RWPE1 (cell line): ENCODE measurements at regions not wholly inside any gene's neighbourhood (a gene's known extent, or its start where the extent isn't known, plus 50 kb on each side); places are given as distances from the start of the nearest gene placed in this dataset.
A peak's percentile ranks its signal among the peaks of the same experiment; 100 is the strongest.

ENCODE experiments used
- CTCF ChIA-PET: fragments of 350-600 bp; sonication (Branson Sonifier 250); formaldehyde crosslinking; extraction: SDS; loops from one replicate; lab custom pipeline; 2021; lab: Yijun Ruan, JAX
- POLR2A ChIA-PET: fragments of 400-600 bp; formaldehyde crosslinking; extraction: SDS; loops from one replicate; lab custom pipeline; 2020; ENCODE audit warnings: antibody characterized with exemption; ENCODE audit not compliant: low non-redundant PET; lab: Yijun Ruan, JAX
- DNase-seq: peaks from one replicate; pipeline ENCODE4 v3.0.0; 2012; ENCODE audit warnings: low spot score
- H3K27ac ChIP-seq: fragments of 450-650 bp; 2 replicates; pipeline ENCODE4 v1.5.1; 2017
- TF ChIP-seq, protein P1 (sequence below): fragments of 450-650 bp; conservative IDR thresholded peaks from 2 replicates; pipeline ENCODE4 v1.5.1; 2017; ENCODE audit warnings: low read depth, mild to moderate bottlenecking

DNA sequence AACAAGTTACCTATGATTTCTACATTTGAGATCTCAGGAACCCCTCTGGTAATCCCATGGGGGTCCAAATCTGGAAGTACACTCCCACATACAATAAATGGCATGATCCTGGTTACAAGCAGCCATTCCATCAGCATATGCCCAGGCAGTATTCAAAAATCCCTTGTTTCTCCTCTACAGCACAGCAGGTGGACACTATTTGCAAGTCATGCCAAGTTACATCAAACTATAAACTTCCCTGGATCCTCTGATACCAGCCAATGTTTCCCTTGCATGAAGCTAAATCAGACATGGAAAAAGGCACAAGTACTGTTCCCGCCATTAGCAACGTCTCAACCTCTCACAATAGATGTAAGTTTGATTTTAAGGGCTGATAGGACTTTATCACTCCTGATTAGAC lies 134.5 kb upstream of the PRSS16 start:
- CTCF ChIA-PET = interaction anchor here (0.5 to 0.7 kb wide), 2 partner anchors 52 to 596 kb away, joined by 3 to 4 read pairs; no protein-coding TSS in a partner anchor
- no peak overlapping the region for H3K27ac ChIP-seq
- DNase-seq = no peak
- POLR2A ChIA-PET = no interaction called here
- TF ChIP-seq, protein P1, sequence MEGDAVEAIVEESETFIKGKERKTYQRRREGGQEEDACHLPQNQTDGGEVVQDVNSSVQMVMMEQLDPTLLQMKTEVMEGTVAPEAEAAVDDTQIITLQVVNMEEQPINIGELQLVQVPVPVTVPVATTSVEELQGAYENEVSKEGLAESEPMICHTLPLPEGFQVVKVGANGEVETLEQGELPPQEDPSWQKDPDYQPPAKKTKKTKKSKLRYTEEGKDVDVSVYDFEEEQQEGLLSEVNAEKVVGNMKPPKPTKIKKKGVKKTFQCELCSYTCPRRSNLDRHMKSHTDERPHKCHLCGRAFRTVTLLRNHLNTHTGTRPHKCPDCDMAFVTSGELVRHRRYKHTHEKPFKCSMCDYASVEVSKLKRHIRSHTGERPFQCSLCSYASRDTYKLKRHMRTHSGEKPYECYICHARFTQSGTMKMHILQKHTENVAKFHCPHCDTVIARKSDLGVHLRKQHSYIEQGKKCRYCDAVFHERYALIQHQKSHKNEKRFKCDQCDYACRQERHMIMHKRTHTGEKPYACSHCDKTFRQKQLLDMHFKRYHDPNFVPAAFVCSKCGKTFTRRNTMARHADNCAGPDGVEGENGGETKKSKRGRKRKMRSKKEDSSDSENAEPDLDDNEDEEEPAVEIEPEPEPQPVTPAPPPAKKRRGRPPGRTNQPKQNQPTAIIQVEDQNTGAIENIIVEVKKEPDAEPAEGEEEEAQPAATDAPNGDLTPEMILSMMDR = no peak

DNA sequence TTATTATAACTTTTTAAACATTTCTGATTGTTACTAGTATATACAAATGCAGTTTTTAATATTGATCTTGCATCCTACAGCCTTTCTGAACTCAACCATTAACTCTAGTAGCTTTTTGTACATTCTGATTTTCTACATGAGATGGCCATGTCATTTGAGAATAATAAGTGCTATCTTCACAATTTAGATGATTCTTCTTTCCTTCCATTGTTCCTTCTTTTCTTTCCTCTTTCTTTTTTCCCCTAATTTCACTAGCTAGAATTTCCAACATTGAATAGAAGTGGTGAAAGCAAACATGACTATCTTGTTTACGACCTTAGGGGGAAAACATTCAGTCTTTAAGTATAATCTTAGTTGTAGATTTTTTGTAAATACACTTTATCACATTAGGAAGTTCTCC lies 128.2 kb upstream of the PRSS16 start:
- ChIA-PET POLR2A (no interaction called here), CTCF (interaction anchor here (0.5 kb wide), 1 partner anchor 54 kb away, joined by 3 read pairs; no protein-coding TSS in a partner anchor)
- no peak for DNase-seq
- TF ChIP-seq, protein P1 = no peak
- H3K27ac ChIP-seq = no peak overlapping the region

DNA sequence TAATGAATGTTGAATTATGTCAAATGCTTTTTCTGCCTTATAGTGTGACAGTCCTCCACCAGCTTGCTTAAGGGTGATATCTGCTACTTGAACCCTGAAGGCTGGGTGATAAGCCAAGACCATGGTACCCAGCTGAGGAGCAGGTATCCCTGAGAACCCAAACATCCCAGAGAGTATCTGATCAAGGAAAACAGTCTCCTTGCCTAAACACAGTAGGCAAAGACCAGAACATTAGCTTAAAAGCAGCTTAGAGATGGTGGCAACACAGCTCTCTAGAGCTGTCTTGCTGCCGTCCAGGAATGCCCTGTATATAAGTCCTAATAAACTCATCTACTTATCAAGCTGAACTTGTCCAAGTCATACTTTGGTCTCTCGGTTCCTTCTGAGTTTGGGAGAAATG lies 127.7 kb upstream of the PRSS16 start:
- CTCF ChIA-PET = no interaction called here
- H3K27ac ChIP-seq = no peak overlapping the region
- POLR2A ChIA-PET = no interaction called here
- TF ChIP-seq, protein P1 = no peak
- DNase-seq = no peak

DNA sequence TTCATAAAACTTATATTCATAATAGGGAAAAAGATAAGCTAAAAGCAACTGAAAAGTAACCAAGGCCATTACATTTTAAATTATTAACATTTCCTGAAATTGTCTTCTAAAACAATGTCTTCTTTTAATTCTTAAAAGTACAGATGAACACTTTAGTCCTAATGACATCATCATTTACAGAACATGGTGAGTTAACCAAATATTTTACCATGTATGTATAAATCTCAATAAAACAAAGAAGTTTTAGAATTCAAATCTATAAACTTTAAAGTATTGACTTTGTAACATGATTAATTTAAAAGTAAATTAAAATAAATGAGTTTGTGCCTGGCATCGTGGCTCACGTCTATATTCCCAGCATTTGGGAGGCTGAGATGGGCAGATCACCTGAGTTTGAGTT lies 125.9 kb upstream of the PRSS16 start:
- POLR2A ChIA-PET = no interaction called here
- CTCF ChIA-PET = interaction anchor here (0.7 kb wide), 1 partner anchor 39 kb away, joined by 3 read pairs; no protein-coding TSS in a partner anchor
- DNase-seq = no peak
- TF ChIP-seq, protein P1 = no peak
- no peak overlapping the region for H3K27ac ChIP-seq

DNA sequence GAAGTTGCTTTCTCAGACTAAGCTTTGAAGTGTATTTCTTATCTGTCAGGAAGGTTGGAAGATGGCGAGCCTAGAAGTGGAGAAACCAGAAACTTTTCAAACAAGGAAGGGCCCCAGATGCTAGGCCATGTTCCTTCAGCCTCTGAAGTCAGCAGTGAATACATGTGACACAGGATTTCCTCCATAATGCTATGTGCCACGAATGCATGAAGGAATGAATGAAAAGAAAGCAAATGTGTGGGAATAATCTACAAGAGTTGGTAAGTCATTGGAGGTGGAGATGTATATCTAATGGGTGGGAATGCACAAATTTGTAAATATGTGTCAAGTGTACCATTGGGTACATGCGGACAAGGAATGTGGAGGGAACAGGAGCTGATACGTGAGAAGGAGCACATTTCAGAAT lies 123.2 kb upstream of the PRSS16 start:
- H3K27ac ChIP-seq = no peak overlapping the region
- ChIA-PET CTCF (no interaction called here), POLR2A (no interaction called here)
- TF ChIP-seq, protein P1 = no peak
- no peak for DNase-seq

DNA sequence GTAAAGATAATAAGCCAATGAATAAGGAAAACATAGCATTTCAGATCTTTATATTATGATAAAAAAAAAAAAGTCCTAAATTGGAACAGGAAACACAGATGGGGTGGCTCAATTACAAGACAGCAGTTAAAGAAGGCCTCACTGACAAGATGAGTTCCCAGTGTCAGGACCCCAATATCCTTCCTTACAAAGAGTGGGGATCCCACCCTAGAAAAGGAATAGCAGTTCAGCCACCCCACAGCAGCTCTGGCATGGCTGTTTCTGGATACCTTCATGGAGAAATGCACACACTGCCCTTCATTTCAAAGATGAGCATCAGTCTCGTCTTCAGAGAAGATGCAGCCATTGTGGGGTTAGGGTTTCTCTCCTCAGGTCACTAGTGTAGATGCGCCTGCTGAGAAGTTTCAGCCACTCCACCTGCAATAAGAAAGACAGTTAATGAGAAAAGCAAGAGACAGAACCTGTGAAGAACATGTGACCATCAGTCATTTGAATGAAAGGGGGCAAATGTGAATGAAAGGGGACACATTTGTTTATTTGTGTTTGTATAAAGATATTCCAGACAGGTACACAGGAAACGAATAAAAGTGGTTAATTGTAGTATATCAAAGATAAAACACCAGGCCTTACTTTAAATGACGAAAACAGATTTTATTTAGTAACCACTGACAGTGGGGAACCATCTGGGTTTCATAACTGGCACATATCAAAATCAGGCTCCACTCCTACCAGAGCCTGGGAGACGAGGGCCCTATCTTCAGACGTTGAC lies 121.3 kb upstream of the PRSS16 start:
- ChIA-PET CTCF (interaction anchor here (0.6 to 0.7 kb wide), 2 partner anchors 468 to 681 kb away, joined by 3 to 5 read pairs; no protein-coding TSS in a partner anchor), POLR2A (interaction anchor here (1.0 kb wide), 1 partner anchor 21 kb away, joined by 12 read pairs; a partner anchor contains a TSS)
- no peak for DNase-seq
- TF ChIP-seq, protein P1 = no peak
- H3K27ac ChIP-seq = peak overlapping the region; percentile 66
